ENCODE measurements at regions not wholly inside any gene's neighbourhood (a gene's known extent, or its start where the extent isn't known, plus 50 kb on each side); places are given as distances from the start of the nearest gene placed in this dataset.

GRCh38 chr6:154894902-154895301, 100.2 kb upstream of the TIAM2 start:
- no peaks in the 10 kb centered on the region for H3K9me3 Mint-ChIP-seq (ENCODE audit: unreplicated experiment)
- no peaks in the 10 kb centered on the region for H3K4me1 Mint-ChIP-seq (ENCODE audit: insufficient read depth, unreplicated experiment)
- H3K27ac Mint-ChIP-seq (ENCODE audit: low read depth, unreplicated experiment), result no peak overlapping the region
- BruUV-seq (replicated peaks), result no TSS peak
- H3K36me3 Mint-ChIP-seq (ENCODE audit: insufficient read depth, unreplicated experiment), result peaks cover 13% of the 10 kb centered on the region
- POLR2A ChIA-PET, result interaction anchor here (1.0 kb wide), 1 partner anchor 9 kb away, joined by 4 read pairs; no protein-coding TSS in a partner anchor
- DNase-seq (ENCODE audit: unreplicated experiment), result no peak
- CTCF ChIA-PET, result interaction anchor here (1.4 kb wide), 1 partner anchor 27 kb away, joined by 4 read pairs; no protein-coding TSS in a partner anchor
- intact Hi-C loops (cut with micrococcal nuclease), result no loop called here
- no peaks in the 10 kb centered on the region for H3K27me3 Mint-ChIP-seq (ENCODE audit: insufficient read depth, unreplicated experiment)
- TF ChIP-seq, protein P1, sequence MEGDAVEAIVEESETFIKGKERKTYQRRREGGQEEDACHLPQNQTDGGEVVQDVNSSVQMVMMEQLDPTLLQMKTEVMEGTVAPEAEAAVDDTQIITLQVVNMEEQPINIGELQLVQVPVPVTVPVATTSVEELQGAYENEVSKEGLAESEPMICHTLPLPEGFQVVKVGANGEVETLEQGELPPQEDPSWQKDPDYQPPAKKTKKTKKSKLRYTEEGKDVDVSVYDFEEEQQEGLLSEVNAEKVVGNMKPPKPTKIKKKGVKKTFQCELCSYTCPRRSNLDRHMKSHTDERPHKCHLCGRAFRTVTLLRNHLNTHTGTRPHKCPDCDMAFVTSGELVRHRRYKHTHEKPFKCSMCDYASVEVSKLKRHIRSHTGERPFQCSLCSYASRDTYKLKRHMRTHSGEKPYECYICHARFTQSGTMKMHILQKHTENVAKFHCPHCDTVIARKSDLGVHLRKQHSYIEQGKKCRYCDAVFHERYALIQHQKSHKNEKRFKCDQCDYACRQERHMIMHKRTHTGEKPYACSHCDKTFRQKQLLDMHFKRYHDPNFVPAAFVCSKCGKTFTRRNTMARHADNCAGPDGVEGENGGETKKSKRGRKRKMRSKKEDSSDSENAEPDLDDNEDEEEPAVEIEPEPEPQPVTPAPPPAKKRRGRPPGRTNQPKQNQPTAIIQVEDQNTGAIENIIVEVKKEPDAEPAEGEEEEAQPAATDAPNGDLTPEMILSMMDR (IDR thresholded peaks at IDR 0.05; ENCODE audit: unreplicated experiment), result no peak
- H3K4me3 Mint-ChIP-seq (ENCODE audit: unreplicated experiment), result no peak overlapping the region

DNA sequence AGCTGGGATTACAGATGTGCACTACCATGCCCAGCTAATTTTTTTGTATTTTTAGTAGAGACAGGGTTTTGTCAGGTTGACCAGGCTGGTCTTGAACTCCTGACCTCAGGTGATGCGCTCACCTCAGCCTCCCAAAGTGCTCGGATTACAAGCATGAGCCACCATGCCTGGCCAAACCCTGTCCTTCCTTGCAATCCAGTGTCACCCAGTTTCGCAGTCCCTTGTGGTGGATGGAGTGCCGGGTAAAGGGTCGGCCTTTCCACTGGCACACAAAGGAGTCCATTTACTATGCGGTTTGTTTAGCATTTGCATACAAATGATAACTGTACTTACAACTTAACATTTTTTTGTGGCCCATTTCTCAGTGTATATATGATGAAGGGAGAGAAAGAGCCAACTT, 99.3 kb upstream of the TIAM2 start:
- H3K4me1 Mint-ChIP-seq (ENCODE audit: insufficient read depth, unreplicated experiment), result no peaks in the 10 kb centered on the region
- no peaks in the 10 kb centered on the region for H3K27me3 Mint-ChIP-seq (ENCODE audit: insufficient read depth, unreplicated experiment)
- H3K4me3 Mint-ChIP-seq (ENCODE audit: unreplicated experiment), result no peak overlapping the region
- ChIA-PET POLR2A (no interaction called here), CTCF (interaction anchor here (1.4 kb wide), 1 partner anchor 28 kb away, joined by 4 read pairs; no protein-coding TSS in a partner anchor)
- no peaks in the 10 kb centered on the region for H3K9me3 Mint-ChIP-seq (ENCODE audit: unreplicated experiment)
- no peak overlapping the region for H3K27ac Mint-ChIP-seq (ENCODE audit: low read depth, unreplicated experiment)
- no peak for DNase-seq (ENCODE audit: unreplicated experiment)
- TF ChIP-seq, protein P1 (IDR thresholded peaks at IDR 0.05; ENCODE audit: unreplicated experiment), result no peak
- peaks cover 13% of the 10 kb centered on the region for H3K36me3 Mint-ChIP-seq (ENCODE audit: insufficient read depth, unreplicated experiment)
- no TSS peak for BruUV-seq (replicated peaks)
- intact Hi-C loops (cut with micrococcal nuclease), result no loop called here

DNA sequence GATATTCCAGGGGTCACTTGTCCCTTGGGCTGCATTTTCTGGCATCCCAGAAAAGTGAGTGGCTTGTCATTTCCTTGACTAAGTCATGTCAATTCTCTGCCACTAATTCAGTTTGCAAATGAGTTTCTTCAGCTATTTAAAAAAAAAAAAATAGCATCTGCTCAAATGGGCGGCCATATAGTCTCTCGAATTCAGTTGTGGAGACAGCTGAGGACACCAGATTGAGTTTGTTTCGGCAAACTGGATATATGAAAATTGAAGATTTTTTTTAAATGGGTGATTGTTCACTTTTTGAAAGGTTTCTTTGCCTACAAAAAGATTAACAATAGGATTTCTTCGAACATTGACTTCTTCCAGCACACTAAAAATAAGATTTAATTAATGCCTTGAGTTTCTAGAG, 96.3 kb upstream of the TIAM2 start:
- TF ChIP-seq, protein P1 (IDR thresholded peaks at IDR 0.05; ENCODE audit: unreplicated experiment), result no peak
- ChIA-PET POLR2A (no interaction called here), CTCF (interaction anchor here (0.8 to 1.5 kb wide), 3 partner anchors 10 to 223 kb away, joined by 3 read pairs; no protein-coding TSS in a partner anchor)
- DNase-seq (ENCODE audit: unreplicated experiment), result no peak
- Mint-ChIP-seq H3K27me3 (ENCODE audit: insufficient read depth, unreplicated experiment) (no peaks in the 10 kb centered on the region), H3K9me3 (ENCODE audit: unreplicated experiment) (no peaks in the 10 kb centered on the region), H3K4me1 (ENCODE audit: insufficient read depth, unreplicated experiment) (no peaks in the 10 kb centered on the region), H3K27ac (ENCODE audit: low read depth, unreplicated experiment) (no peak overlapping the region), H3K36me3 (ENCODE audit: insufficient read depth, unreplicated experiment) (peaks cover 8% of the 10 kb centered on the region), H3K4me3 (ENCODE audit: unreplicated experiment) (no peak overlapping the region)
- no TSS peak for BruUV-seq (replicated peaks)
- intact Hi-C loops (cut with micrococcal nuclease), result no loop called here

DNA sequence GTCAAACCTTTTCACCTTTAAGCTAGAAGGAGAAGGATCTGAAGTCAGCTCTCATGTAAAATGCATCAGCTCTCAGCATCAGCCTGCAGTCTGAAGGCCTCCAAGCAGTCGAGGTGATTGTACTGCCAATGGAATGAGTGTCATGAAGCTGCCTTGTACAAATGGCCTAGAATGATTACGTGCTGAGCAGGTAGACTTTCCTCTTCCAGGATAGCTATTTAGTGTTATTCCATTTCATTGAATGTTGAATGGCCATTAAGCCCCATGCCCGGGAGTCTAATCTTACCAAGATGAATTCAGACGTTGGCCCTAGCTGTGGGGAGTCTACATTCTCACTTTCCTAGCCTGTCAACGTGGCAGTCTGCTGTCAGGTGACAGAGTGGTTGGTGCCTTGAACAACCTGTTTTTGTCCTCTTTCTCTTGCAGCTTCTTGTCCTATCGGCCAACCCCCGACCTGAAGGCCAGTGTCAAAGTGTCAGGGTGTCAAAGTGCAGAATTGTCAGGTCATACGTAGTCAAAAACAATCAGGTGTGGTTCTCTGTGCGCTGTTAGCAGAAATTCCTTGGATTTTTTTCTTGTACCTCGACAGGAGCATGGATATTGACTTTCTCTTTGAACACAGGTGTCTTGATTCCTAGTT, 95.2 kb upstream of the TIAM2 start:
- peaks cover 5% of the 10 kb centered on the region for H3K36me3 Mint-ChIP-seq (ENCODE audit: insufficient read depth, unreplicated experiment)
- H3K9me3 Mint-ChIP-seq (ENCODE audit: unreplicated experiment), result no peaks in the 10 kb centered on the region
- TF ChIP-seq, protein P1 (IDR thresholded peaks at IDR 0.05; ENCODE audit: unreplicated experiment), result no peak
- no peak overlapping the region for H3K27ac Mint-ChIP-seq (ENCODE audit: low read depth, unreplicated experiment)
- H3K4me1 Mint-ChIP-seq (ENCODE audit: insufficient read depth, unreplicated experiment), result no peaks in the 10 kb centered on the region
- H3K4me3 Mint-ChIP-seq (ENCODE audit: unreplicated experiment), result no peak overlapping the region
- DNase-seq (ENCODE audit: unreplicated experiment), result no peak
- intact Hi-C loops (cut with micrococcal nuclease), result no loop called here
- POLR2A ChIA-PET, result no interaction called here
- no peaks in the 10 kb centered on the region for H3K27me3 Mint-ChIP-seq (ENCODE audit: insufficient read depth, unreplicated experiment)
- BruUV-seq (replicated peaks), result no TSS peak
- CTCF ChIA-PET, result interaction anchor here (0.7 to 1.5 kb wide), 3 partner anchors 54 to 272 kb away, joined by 3 read pairs; no protein-coding TSS in a partner anchor

Data from MCF 10A (cell line).